ENCODE measurements at regions not wholly inside any gene's neighbourhood (a gene's known extent, or its start where the extent isn't known, plus 50 kb on each side); places are given as distances from the start of the nearest gene placed in this dataset.
"Not testable (repeated sequence)": the region's sequence is repeated elsewhere in the genome, so short reads cannot be mapped to it uniquely, and the experiment has no call there.

- CTCF ChIA-PET; H3K9me3 Mint-ChIP-seq; POLR2A ChIA-PET; H3K36me3 Mint-ChIP-seq (ENCODE audit: low read depth); H3K4me3 Mint-ChIP-seq; DNase-seq; H3K27me3 Mint-ChIP-seq; H3K27ac Mint-ChIP-seq; H3K4me1 Mint-ChIP-seq: not testable (repeated sequence)
Measured at GRCh38 chr1:145504834-145505413, 79.5 kb upstream of the NBPF20 start.

GRCh38 chr1:145504310-145504709 lies 78.9 kb upstream of the NBPF20 start:
- H3K9me3 Mint-ChIP-seq; H3K4me3 Mint-ChIP-seq; H3K27ac Mint-ChIP-seq; H3K4me1 Mint-ChIP-seq; DNase-seq; CTCF ChIA-PET; H3K36me3 Mint-ChIP-seq (ENCODE audit: low read depth); H3K27me3 Mint-ChIP-seq; POLR2A ChIA-PET: not testable (repeated sequence)

- H3K4me3 Mint-ChIP-seq; H3K27me3 Mint-ChIP-seq; DNase-seq; POLR2A ChIA-PET; H3K9me3 Mint-ChIP-seq; H3K4me1 Mint-ChIP-seq; H3K36me3 Mint-ChIP-seq (ENCODE audit: low read depth); CTCF ChIA-PET; H3K27ac Mint-ChIP-seq: not testable (repeated sequence)
Measured at GRCh38 chr1:145500251-145500650, 74.8 kb upstream of the NBPF20 start.

- CTCF ChIA-PET; H3K36me3 Mint-ChIP-seq (ENCODE audit: low read depth); POLR2A ChIA-PET; H3K27ac Mint-ChIP-seq; H3K4me3 Mint-ChIP-seq; H3K27me3 Mint-ChIP-seq; H3K9me3 Mint-ChIP-seq; DNase-seq; H3K4me1 Mint-ChIP-seq: not testable (repeated sequence)
Measured at GRCh38 chr1:145495077-145495871, 69.9 kb upstream of the NBPF20 start.

GRCh38 chr1:145488193-145488933 lies 63.0 kb upstream of the NBPF20 start:
- H3K4me3 Mint-ChIP-seq; H3K36me3 Mint-ChIP-seq (ENCODE audit: low read depth); DNase-seq; H3K4me1 Mint-ChIP-seq; CTCF ChIA-PET; H3K27me3 Mint-ChIP-seq; POLR2A ChIA-PET; H3K27ac Mint-ChIP-seq; H3K9me3 Mint-ChIP-seq: not testable (repeated sequence)

GRCh38 chr1:145487156-145487555 lies 61.8 kb upstream of the NBPF20 start:
- peak overlapping the region; percentile 10 for H3K4me3 Mint-ChIP-seq
- H3K4me1 Mint-ChIP-seq; H3K9me3 Mint-ChIP-seq; DNase-seq; CTCF ChIA-PET; POLR2A ChIA-PET; H3K27me3 Mint-ChIP-seq; H3K27ac Mint-ChIP-seq; H3K36me3 Mint-ChIP-seq (ENCODE audit: low read depth): not testable (repeated sequence)

GRCh38 chr1:145484257-145484656 lies 58.9 kb upstream of the NBPF20 start:
- H3K36me3 Mint-ChIP-seq (ENCODE audit: low read depth); CTCF ChIA-PET; POLR2A ChIA-PET; H3K4me3 Mint-ChIP-seq; H3K4me1 Mint-ChIP-seq; DNase-seq; H3K27me3 Mint-ChIP-seq; H3K9me3 Mint-ChIP-seq; H3K27ac Mint-ChIP-seq: not testable (repeated sequence)

- H3K9me3 Mint-ChIP-seq; DNase-seq; CTCF ChIA-PET; H3K27ac Mint-ChIP-seq; H3K36me3 Mint-ChIP-seq (ENCODE audit: low read depth); POLR2A ChIA-PET; H3K4me1 Mint-ChIP-seq; H3K4me3 Mint-ChIP-seq: not testable (repeated sequence)
- peaks cover 11% of the 10 kb centered on the region for H3K27me3 Mint-ChIP-seq
Measured at GRCh38 chr1:145482214-145482860, 56.9 kb upstream of the NBPF20 start.

- H3K4me3 Mint-ChIP-seq = peak overlapping the region; percentile 60
- DNase-seq; H3K9me3 Mint-ChIP-seq; H3K4me1 Mint-ChIP-seq; POLR2A ChIA-PET; H3K36me3 Mint-ChIP-seq (ENCODE audit: low read depth); H3K27ac Mint-ChIP-seq; CTCF ChIA-PET: not testable (repeated sequence)
- peaks cover 12% of the 10 kb centered on the region for H3K27me3 Mint-ChIP-seq
Measured at GRCh38 chr1:145475962-145476361, 50.6 kb upstream of the NBPF20 start.

GRCh38 chr1:145475369-145475915 lies 50.0 kb upstream of the NBPF20 start:
- Mint-ChIP-seq H3K27me3 (peaks cover 12% of the 10 kb centered on the region), H3K4me3 (peak overlapping the region; percentile 60)
- H3K9me3 Mint-ChIP-seq; CTCF ChIA-PET; H3K36me3 Mint-ChIP-seq (ENCODE audit: low read depth); DNase-seq; H3K4me1 Mint-ChIP-seq; POLR2A ChIA-PET; H3K27ac Mint-ChIP-seq: not testable (repeated sequence)

Measured in activated CD4-positive, alpha-beta memory T cell treated with anti-CD3 and anti-CD28 coated beads, Interleukin-2, amount 10 ng/mL, durations not matched to agents 7 days and 5 days (primary cell).